AG10803 (cell line): ENCODE measurements at regions not wholly inside any gene's neighbourhood (a gene's known extent, or its start where the extent isn't known, plus 50 kb on each side); places are given as distances from the start of the nearest gene placed in this dataset.

Experiments used
- DNase-seq: peaks from one replicate; pipeline ENCODE4 v3.0.0; 2010; ENCODE audit warnings: low read depth
- H3K4me3 ChIP-seq: 2 replicates; pipeline ENCODE4 v1.5.1; 2011; ENCODE audit warnings: mild to moderate bottlenecking, low read length, control low read depth
- TF ChIP-seq, protein P1 (sequence below): conservative IDR thresholded peaks from 2 replicates; pipeline ENCODE4 v1.5.1; 2011; ENCODE audit warnings: mild to moderate bottlenecking, low read length, control low read depth, inconsistent platforms

DNA sequence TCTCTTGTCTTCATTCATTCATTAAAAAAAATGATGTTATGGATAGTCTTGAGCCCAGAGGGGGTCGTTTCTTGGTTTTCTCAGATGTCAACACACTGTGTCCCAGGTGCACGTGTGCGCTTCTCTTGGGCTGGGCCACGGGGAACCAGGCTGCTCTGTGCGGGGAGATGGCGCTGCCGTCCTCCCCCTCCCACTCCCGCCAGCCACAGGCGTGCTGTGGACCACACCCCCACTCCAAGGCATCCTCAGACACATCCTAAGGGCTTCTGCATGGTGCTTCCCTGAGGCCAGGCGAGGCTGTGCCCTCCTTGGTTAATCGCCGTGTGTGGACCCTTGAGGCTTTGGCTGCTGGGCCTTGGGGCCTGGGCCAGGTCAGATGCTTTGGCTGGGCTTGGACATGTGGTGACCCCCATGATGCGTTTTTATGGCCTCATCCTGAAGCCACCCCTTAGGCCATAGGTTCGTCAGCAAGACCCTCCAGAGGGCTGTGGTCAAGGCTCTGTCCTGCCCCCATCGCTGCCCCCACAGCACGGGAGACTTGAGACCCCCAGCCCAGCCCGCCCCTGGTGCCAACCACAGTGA lies 245.7 kb upstream of the CIBAR2 start:
- H3K4me3 ChIP-seq, result no peak overlapping the region
- DNase-seq, result no peak
- TF ChIP-seq, protein P1, sequence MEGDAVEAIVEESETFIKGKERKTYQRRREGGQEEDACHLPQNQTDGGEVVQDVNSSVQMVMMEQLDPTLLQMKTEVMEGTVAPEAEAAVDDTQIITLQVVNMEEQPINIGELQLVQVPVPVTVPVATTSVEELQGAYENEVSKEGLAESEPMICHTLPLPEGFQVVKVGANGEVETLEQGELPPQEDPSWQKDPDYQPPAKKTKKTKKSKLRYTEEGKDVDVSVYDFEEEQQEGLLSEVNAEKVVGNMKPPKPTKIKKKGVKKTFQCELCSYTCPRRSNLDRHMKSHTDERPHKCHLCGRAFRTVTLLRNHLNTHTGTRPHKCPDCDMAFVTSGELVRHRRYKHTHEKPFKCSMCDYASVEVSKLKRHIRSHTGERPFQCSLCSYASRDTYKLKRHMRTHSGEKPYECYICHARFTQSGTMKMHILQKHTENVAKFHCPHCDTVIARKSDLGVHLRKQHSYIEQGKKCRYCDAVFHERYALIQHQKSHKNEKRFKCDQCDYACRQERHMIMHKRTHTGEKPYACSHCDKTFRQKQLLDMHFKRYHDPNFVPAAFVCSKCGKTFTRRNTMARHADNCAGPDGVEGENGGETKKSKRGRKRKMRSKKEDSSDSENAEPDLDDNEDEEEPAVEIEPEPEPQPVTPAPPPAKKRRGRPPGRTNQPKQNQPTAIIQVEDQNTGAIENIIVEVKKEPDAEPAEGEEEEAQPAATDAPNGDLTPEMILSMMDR, result no peak

DNA sequence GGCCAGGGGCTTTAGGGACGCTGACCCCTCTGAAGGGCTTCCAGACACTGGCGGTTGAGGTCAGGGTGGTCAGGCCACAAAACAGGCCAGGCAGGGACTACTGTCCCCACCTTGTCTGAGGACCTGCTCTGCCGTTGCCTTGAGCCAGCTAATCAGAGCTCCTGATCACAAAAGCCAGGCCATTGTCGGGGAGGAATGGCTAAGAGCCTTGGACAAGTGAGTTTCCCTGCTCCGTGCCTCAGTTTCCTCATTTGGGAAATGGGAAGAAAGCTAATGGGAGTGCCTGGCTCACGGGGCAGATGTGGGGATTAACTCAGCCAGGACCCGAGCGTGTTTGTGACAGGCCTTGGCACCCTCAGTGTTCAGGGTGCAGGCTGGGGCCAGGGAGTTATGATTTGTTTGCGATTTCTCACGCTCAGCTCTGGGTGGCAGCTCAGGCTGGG lies 246.5 kb upstream of the CIBAR2 start:
- no peak for DNase-seq
- no peak overlapping the region for H3K4me3 ChIP-seq
- TF ChIP-seq, protein P1, result no peak

DNA sequence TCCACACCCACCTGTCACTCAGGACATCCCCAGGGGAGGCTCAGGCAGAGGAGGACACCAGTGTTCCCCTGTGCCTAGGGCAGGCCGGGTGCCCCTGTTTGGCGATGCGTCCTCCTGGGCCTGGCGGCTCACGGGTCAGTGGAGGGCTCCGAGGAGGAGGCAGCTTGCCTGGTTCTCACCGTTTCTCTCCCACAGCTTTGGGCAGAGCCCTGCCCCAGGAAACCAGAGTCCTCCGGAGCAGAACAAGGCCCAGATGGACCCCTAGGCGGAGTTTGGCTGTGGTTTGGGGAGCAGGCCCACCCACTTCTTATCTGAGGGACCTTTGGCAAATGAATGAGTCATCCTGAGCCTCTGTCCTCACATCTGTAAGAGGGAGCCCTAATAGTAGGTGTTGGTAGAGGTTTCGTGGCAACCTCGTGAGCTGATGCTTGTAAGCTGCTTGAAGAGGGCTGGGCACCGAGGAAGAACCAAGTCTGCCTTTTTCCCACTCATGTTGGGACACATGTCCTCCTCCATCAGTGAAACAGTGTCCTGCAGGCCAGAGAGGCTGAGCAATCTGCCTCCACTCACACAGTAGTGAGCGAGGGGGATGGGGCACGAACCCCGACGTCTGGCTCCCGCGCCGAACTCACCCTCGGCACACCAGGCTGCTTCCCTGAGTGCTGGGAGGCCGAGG lies 247.0 kb upstream of the CIBAR2 start:
- TF ChIP-seq, protein P1, result no peak
- peak; percentile 16 for DNase-seq
- no peak overlapping the region for H3K4me3 ChIP-seq

DNA sequence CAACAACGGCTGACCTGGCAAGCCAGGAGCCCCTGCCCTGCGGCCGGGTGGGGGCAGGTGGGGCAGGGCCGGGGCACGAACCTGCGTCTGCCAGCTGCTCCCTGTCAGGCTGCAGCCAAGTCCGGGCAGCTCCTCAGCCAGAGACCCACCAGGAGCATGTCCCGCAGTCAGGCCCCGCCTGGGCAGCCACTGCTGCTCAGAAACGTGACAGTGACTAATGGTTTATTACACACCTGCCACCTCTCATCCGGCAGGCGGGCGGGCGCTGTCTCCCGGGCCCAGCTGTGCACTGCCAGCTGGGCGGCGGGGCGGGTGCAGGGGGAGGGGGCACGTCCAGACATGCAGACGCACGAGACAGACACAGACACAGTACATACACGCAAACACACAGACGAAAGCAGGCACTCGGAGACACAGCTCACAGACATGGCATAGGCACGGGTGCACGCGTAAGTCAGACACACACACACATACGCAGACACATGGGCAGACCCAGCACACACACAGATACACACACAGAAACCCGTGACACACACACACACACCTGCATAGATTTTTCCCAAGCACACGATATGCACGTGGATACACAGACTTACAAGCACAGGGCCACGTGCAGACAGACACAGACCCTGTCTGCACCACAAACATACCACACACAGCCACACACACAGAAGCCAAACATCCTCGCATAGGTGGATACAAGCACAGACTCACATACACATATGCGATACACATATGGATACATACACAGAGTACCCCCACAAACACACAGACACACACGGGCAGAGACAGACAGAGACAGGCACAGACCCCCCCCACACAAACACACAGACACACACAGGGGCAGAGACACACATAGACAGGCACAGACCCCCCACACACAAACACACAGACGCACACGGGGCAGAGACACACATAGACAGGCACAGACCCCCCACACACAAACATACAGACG lies 248.3 kb upstream of the CIBAR2 start:
- no peak for DNase-seq
- TF ChIP-seq, protein P1, result no peak
- no peak overlapping the region for H3K4me3 ChIP-seq

DNA sequence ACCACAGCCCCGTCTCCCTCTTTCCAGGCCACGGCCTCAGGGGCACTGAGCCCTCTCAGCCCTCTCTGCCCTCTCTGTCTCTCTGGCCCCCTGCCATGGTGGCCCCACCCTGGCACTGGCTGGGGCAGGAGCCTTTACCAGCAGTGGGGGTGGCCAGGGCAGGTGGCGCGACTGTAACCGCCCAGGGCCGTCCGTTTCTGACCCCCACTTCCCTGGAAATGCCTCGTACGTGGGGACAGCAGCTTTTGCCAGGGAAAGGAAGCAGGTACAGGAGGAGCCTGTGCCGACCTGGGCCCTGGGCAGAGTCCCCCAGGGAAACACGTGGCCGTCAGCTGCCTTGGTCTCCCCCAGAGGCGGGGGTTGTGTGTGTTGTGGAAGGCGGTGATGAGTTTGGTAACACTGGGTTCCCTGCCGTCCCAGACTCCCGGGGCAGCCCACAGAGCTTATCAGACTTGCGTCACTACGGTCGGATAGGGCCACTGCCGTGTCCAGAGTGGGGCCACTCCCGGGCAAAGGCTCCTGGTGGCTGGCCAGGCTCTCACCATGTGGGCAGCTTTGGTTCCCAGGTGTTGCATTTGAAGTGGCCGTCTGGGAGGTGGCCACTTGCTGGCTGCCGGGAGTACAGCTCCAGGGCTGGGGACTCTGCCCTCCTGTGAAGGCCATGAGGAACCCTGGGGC lies 249.3 kb upstream of the CIBAR2 start:
- no peak for DNase-seq
- no peak overlapping the region for H3K4me3 ChIP-seq
- TF ChIP-seq, protein P1, result no peak

DNA sequence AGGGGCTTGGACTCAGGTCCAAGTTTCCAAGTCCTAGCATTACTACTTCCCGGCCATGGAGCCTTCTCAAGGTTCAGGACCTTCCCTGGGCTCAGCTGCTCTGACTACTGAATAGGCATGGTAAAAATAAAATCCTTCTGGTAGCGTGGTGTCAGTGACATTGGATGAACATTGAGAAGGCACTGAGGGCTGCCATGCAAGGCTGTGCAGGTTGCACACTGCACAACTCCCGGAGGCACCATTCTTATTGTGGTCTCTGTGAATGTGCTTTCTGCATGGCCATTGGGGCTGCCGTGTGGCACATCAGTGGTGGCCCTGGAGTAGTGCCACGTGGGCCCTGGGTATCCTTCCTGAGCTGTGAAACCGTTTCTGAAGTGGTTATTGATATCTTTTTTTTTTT lies 250.2 kb upstream of the CIBAR2 start:
- DNase-seq, result no peak
- TF ChIP-seq, protein P1, result no peak
- no peak overlapping the region for H3K4me3 ChIP-seq
